ENCODE measurements at regions not wholly inside any gene's neighbourhood (a gene's known extent, or its start where the extent isn't known, plus 50 kb on each side); places are given as distances from the start of the nearest gene placed in this dataset.

DNA sequence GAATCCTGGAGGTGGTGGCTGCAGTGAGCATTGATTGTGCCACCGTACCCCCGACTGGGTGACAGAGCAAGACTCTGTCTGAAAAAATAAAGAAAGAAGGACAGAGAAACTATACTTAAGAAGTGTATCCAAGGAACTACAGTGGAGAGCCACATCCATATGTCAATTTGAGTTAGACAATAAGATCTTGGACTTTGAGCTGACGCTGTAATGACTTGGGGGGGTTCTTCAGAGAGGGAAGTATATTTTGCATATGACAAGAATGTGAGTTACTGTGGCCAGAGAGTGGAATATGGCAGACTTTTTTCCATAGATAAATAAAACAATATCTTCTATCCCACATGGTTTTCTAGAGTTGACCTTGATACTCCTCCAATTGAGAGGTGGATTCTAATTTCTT is 52.6 kb upstream of the TEX264 start:
- H2AFZ ChIP-seq (ENCODE audit: low read length) = no peak overlapping the region
- no peak overlapping the region for H2BK15ac ChIP-seq (ENCODE audit: low read depth, low read length)
- H2BK20ac ChIP-seq (ENCODE audit: low read depth, low read length, poor library complexity, severe bottlenecking) = no peak overlapping the region
- H3K4me2 ChIP-seq (ENCODE audit: insufficient read depth, insufficient read length, low read length) = no peak overlapping the region
- H4K8ac ChIP-seq (replicated peaks; ENCODE audit: insufficient read length, low read depth, low read length) = no peak overlapping the region
- Mint-ChIP-seq H3K9me3 (no peaks in the 10 kb centered on the region), H3K4me1 (peaks cover 15% of the 10 kb centered on the region in 2 experiments), H3K4me3 (no peak overlapping the region), H3K27me3 (ENCODE audit: low read depth) (no peaks in the 10 kb centered on the region), H3K27ac (peak overlapping the region in 2 of 3 experiments; percentile 12 to 17; a peak in 3 of 7 replicates), H3K36me3 (ENCODE audit: insufficient read depth in 1 of 3, low read depth in 3 of 3) (no peaks in the 10 kb centered on the region)
- H4K91ac ChIP-seq (ENCODE audit: insufficient read length, low read depth, low read length) = no peak overlapping the region
- H3K79me1 ChIP-seq (ENCODE audit: insufficient read depth, low read depth, low read length, poor library complexity, severe bottlenecking) = no peaks in the 10 kb centered on the region
- no peak overlapping the region for H3K27ac ChIP-seq (ENCODE audit: insufficient read length, low read depth, low read length)
- no peak overlapping the region for H4K5ac ChIP-seq (ENCODE audit: insufficient read length, low read depth, low read length)
- no peak overlapping the region for H3K18ac ChIP-seq (ENCODE audit: insufficient read length, low read depth, low read length)
- H3K23ac ChIP-seq (ENCODE audit: insufficient read length, low read depth, low read length) = no peak overlapping the region
- no peak overlapping the region for H3K4ac ChIP-seq (ENCODE audit: low read depth, low read length)
- TF ChIP-seq, protein P1, sequence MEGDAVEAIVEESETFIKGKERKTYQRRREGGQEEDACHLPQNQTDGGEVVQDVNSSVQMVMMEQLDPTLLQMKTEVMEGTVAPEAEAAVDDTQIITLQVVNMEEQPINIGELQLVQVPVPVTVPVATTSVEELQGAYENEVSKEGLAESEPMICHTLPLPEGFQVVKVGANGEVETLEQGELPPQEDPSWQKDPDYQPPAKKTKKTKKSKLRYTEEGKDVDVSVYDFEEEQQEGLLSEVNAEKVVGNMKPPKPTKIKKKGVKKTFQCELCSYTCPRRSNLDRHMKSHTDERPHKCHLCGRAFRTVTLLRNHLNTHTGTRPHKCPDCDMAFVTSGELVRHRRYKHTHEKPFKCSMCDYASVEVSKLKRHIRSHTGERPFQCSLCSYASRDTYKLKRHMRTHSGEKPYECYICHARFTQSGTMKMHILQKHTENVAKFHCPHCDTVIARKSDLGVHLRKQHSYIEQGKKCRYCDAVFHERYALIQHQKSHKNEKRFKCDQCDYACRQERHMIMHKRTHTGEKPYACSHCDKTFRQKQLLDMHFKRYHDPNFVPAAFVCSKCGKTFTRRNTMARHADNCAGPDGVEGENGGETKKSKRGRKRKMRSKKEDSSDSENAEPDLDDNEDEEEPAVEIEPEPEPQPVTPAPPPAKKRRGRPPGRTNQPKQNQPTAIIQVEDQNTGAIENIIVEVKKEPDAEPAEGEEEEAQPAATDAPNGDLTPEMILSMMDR (conservative IDR thresholded peaks at IDR 0.05) = no peak
- no peak overlapping the region for H2BK12ac ChIP-seq (ENCODE audit: insufficient read length, low read depth, low read length)
- DNase-seq = no peak
- H3T11ph ChIP-seq (ENCODE audit: low read length) = no peak overlapping the region
- H2BK5ac ChIP-seq (ENCODE audit: insufficient read length, low read length) = no peak overlapping the region
- no peaks in the 10 kb centered on the region for H3K27me3 ChIP-seq (ENCODE audit: insufficient read depth, low read length)
- H3K79me2 ChIP-seq (ENCODE audit: insufficient read depth, low read length) = no peaks in the 10 kb centered on the region
- H3K9ac ChIP-seq (ENCODE audit: extremely low read depth, insufficient read length, low read length) = no peak overlapping the region
- no CpG with 5 or more reads among the region's 3 CpGs for WGBS (ENCODE audit: extremely low coverage, insufficient read length, low lambda C conversion rate)
- H3K23me2 ChIP-seq (ENCODE audit: insufficient read length, low read depth, low read length, poor library complexity, severe bottlenecking) = no peaks in the 10 kb centered on the region
- no peaks in the 10 kb centered on the region; the same call in 1 of the 2 replicates for H3K4me1 ChIP-seq (ENCODE audit: insufficient read depth, low read length)
- H3K56ac ChIP-seq (ENCODE audit: insufficient read length, low read depth, low read length) = no peak overlapping the region
- H4K20me1 ChIP-seq (ENCODE audit: control insufficient read depth, insufficient read depth, insufficient read length) = no peaks in the 10 kb centered on the region
- no peak overlapping the region for H3K14ac ChIP-seq (ENCODE audit: insufficient read depth, low read length)
- no peak overlapping the region for H2BK120ac ChIP-seq (ENCODE audit: low read depth, low read length, poor library complexity, severe bottlenecking)
- H3K9me3 ChIP-seq (ENCODE audit: control insufficient read depth, low read depth, low read length) = no peaks in the 10 kb centered on the region
- no peak overlapping the region for H2AK5ac ChIP-seq (ENCODE audit: insufficient read length, low read length)

Measured in H9 (cell line).